ENCODE measurements at regions not wholly inside any gene's neighbourhood (a gene's known extent, or its start where the extent isn't known, plus 50 kb on each side); places are given as distances from the start of the nearest gene placed in this dataset.

- no peak for DNase-seq (ENCODE audit: low read depth)
Observed at GRCh38 chr11:41920374-41920773, 460.9 kb upstream of the LRRC4C start.

GRCh38 chr11:41921746-41922390 is 462.4 kb upstream of the LRRC4C start:
- no peak for DNase-seq (ENCODE audit: low read depth)
- TF ChIP-seq, protein P1, sequence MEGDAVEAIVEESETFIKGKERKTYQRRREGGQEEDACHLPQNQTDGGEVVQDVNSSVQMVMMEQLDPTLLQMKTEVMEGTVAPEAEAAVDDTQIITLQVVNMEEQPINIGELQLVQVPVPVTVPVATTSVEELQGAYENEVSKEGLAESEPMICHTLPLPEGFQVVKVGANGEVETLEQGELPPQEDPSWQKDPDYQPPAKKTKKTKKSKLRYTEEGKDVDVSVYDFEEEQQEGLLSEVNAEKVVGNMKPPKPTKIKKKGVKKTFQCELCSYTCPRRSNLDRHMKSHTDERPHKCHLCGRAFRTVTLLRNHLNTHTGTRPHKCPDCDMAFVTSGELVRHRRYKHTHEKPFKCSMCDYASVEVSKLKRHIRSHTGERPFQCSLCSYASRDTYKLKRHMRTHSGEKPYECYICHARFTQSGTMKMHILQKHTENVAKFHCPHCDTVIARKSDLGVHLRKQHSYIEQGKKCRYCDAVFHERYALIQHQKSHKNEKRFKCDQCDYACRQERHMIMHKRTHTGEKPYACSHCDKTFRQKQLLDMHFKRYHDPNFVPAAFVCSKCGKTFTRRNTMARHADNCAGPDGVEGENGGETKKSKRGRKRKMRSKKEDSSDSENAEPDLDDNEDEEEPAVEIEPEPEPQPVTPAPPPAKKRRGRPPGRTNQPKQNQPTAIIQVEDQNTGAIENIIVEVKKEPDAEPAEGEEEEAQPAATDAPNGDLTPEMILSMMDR (conservative IDR thresholded peaks at IDR 0.05; ENCODE audit: low read depth, low read length), result no peak
- H3K4me3 ChIP-seq (ENCODE audit: low read depth, low read length), result no peak overlapping the region

More at GRCh38 chr11:41920374-41920773, 460.9 kb upstream of the LRRC4C start:
- no peak overlapping the region for H3K4me3 ChIP-seq (ENCODE audit: low read depth, low read length)
- TF ChIP-seq, protein P1 (conservative IDR thresholded peaks at IDR 0.05; ENCODE audit: low read depth, low read length), result no peak

DNA sequence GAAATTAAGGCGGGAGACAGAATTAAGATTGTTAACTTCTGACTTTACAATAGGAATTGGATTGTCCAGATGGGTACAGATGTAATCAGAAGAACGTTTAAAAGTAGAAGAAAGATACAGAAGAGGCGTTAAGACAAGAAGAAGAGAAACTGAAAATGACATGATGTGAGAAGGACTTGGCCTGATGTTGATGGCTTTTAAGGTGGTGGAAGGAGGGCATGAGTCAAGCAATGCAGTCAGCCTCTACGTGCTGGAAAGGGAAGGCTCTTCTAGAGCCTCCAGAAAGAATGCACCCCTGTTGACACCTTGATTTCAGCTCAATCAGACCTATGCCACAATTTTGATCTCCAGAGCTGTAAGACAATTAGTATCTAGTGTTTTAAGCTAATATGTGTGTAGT is 466.9 kb upstream of the LRRC4C start:
- H3K4me3 ChIP-seq (ENCODE audit: low read depth, low read length), result no peak overlapping the region
- no peak for DNase-seq (ENCODE audit: low read depth)
- TF ChIP-seq, protein P1 (conservative IDR thresholded peaks at IDR 0.05; ENCODE audit: low read depth, low read length), result no peak

DNA sequence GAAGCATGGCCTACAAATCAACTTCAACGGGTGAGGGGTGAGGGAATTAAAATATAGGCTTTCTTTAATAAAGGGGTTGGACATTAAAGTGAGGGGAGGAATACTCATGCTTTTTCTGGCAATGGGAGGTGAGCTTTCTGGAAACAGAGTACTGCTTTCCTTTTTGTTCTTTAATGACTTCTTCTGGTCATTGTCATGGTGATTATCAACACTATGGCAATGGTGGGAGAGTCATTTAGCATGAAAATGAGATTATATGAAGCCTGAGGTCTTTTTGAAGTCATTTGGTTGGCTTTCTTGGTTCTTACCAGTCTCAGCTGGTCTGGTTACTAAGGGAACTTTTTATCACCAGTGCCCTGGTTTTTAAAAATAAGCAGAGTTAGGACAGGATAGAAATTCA is 475.8 kb upstream of the LRRC4C start:
- TF ChIP-seq, protein P1 (conservative IDR thresholded peaks at IDR 0.05; ENCODE audit: low read depth, low read length), result no peak
- DNase-seq (ENCODE audit: low read depth), result no peak
- no peak overlapping the region for H3K4me3 ChIP-seq (ENCODE audit: low read depth, low read length)

DNA sequence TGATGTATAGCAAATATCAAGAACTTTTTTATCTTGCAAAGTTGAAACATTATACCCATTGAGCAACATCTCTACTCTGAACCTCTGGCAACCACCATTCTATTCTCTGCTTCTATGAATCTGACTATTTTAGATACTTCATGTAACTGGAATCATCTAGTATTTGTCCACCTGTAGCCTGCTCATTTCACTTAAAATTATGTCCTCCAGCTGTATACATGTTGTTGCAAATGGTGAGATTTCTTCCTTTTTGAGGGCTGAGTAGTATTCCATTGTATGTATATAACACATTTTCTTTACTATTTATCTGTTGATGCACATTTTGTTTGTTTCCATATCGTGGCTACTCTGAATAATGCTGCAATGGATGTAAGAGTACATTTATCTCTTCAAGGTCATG is 476.3 kb upstream of the LRRC4C start:
- TF ChIP-seq, protein P1 (conservative IDR thresholded peaks at IDR 0.05; ENCODE audit: low read depth, low read length), result no peak
- H3K4me3 ChIP-seq (ENCODE audit: low read depth, low read length), result no peak overlapping the region
- DNase-seq (ENCODE audit: low read depth), result no peak

GRCh38 chr11:41943656-41944055 is 484.2 kb upstream of the LRRC4C start:
- H3K4me3 ChIP-seq (ENCODE audit: low read depth, low read length), result no peak overlapping the region
- TF ChIP-seq, protein P1 (conservative IDR thresholded peaks at IDR 0.05; ENCODE audit: low read depth, low read length), result no peak
- DNase-seq (ENCODE audit: low read depth), result no peak

- H3K4me3 ChIP-seq (ENCODE audit: low read depth, low read length), result no peak overlapping the region
- no peak for DNase-seq (ENCODE audit: low read depth)
- TF ChIP-seq, protein P1 (conservative IDR thresholded peaks at IDR 0.05; ENCODE audit: low read depth, low read length), result no peak
Observed at GRCh38 chr11:41947392-41947791, 487.9 kb upstream of the LRRC4C start.
